A549 (cell line): ENCODE measurements at regions not wholly inside any gene's neighbourhood (a gene's known extent, or its start where the extent isn't known, plus 50 kb on each side); places are given as distances from the start of the nearest gene placed in this dataset.

Experiments used
- KDM1A ChIP-seq: fragments of 200-600 bp; sonication (generic); IDR thresholded peaks from 2 replicates; pipeline ENCODE4 v1.6.1; 2016; ENCODE audit warnings: low read depth, mild to moderate bottlenecking
- MAFK ChIP-seq: fragments of 450-650 bp; IDR thresholded peaks from 2 replicates; pipeline ENCODE4 v1.6.1; 2014; ENCODE audit not compliant: partially characterized antibody
- POLR2A ChIP-seq: IDR thresholded peaks from 2 replicates; pipeline ENCODE4 v1.6.1; 2012; ENCODE audit warnings: mild to moderate bottlenecking, low read length
- RAD21 ChIP-seq, 2 experiments: fragments of >200 bp in 1 of 2; sonication (Bioruptor Twin) in 1 of 2; formaldehyde crosslinking in 1 of 2; IDR thresholded peaks in 1 of 2; conservative IDR thresholded peaks in 1 of 2; 2 replicates in 1 of 2; 3 replicates in 1 of 2; pipeline ENCODE4 v1.6.1; 2012 to 2018; ENCODE audit warnings: inconsistent platforms in 1 of 2
- RCOR1 ChIP-seq: fragments of 150-350 bp; IDR thresholded peaks from 2 replicates; pipeline ENCODE4 v1.6.1; 2014; ENCODE audit warnings: antibody characterized with exemption, low read length, low read depth
- SREBF2 ChIP-seq: fragments of 450-650 bp; IDR thresholded peaks from 2 replicates; pipeline ENCODE4 v1.6.1; 2014; ENCODE audit warnings: mild to moderate bottlenecking, moderate library complexity
- TF ChIP-seq, protein P1 (sequence below): fragments of >200 bp; sonication (Bioruptor Twin); formaldehyde crosslinking; IDR thresholded peaks from 3 replicates; pipeline ENCODE4 v1.5.1; 2016
- TF ChIP-seq, protein P2 (sequence below): IDR thresholded peaks from 2 replicates; pipeline ENCODE4 v1.6.1; 2012
- TF ChIP-seq, protein P3 (sequence below): fragments of 450-650 bp; IDR thresholded peaks from 2 replicates; pipeline ENCODE4 v1.6.1; 2014; ENCODE audit warnings: antibody characterized with exemption
- TF ChIP-seq, protein P4 (sequence below): fragments of 250-450 bp; sonication (Bioruptor Pico); IDR thresholded peaks from 2 replicates; pipeline ENCODE4 v1.5.0; 2020; ENCODE audit warnings: low read depth, mild to moderate bottlenecking, moderate library complexity
- TF ChIP-seq, protein P5 (sequence below): fragments of 200-600 bp; sonication (generic); IDR thresholded peaks from 2 replicates; pipeline ENCODE4 v1.6.1; 2016; ENCODE audit warnings: antibody characterized with exemption, mild to moderate bottlenecking, moderate library complexity

DNA sequence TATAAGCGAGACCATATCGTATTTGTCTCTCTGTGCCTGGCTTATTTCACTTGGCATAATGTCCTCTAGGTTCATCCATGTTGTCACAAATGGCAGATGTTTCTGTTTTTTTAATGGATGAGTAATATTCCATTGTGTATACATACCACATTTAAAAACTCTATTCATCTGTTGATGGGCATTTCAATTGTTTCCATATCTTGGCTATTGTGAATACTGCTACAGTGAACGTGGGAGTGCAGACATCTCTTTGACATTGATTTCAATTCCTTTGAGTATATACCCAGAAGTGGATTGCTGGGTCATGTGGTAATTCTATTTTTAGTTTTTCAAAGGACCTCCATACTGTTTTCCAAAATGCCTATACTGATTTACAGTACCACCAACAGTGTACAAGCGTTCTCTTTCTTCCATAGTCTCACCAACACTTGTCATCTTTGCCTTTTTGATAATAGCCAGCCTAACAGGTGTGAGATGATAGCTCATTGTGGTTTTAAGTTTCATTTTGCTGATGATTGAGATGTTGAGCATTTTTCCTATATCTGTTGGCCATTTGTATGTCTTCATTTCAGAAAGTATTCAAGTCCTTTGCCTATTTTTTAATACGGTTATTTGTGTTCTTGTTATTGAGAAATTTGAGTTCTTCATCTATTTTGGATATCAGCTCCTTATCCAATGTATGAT, 194.7 kb upstream of the E2F8 start:
- TF ChIP-seq, protein P1, sequence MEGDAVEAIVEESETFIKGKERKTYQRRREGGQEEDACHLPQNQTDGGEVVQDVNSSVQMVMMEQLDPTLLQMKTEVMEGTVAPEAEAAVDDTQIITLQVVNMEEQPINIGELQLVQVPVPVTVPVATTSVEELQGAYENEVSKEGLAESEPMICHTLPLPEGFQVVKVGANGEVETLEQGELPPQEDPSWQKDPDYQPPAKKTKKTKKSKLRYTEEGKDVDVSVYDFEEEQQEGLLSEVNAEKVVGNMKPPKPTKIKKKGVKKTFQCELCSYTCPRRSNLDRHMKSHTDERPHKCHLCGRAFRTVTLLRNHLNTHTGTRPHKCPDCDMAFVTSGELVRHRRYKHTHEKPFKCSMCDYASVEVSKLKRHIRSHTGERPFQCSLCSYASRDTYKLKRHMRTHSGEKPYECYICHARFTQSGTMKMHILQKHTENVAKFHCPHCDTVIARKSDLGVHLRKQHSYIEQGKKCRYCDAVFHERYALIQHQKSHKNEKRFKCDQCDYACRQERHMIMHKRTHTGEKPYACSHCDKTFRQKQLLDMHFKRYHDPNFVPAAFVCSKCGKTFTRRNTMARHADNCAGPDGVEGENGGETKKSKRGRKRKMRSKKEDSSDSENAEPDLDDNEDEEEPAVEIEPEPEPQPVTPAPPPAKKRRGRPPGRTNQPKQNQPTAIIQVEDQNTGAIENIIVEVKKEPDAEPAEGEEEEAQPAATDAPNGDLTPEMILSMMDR: no peak
- no peak for TF ChIP-seq POLR2A
- no peak for TF ChIP-seq RAD21 (conservative IDR thresholded peaks at IDR 0.05 in 1 of 2, IDR thresholded peaks at IDR 0.05 in 1 of 2)
- TF ChIP-seq, protein P2, sequence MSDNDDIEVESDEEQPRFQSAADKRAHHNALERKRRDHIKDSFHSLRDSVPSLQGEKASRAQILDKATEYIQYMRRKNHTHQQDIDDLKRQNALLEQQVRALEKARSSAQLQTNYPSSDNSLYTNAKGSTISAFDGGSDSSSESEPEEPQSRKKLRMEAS: no peak
- no peak for TF ChIP-seq SREBF2
- TF ChIP-seq, protein P3, sequence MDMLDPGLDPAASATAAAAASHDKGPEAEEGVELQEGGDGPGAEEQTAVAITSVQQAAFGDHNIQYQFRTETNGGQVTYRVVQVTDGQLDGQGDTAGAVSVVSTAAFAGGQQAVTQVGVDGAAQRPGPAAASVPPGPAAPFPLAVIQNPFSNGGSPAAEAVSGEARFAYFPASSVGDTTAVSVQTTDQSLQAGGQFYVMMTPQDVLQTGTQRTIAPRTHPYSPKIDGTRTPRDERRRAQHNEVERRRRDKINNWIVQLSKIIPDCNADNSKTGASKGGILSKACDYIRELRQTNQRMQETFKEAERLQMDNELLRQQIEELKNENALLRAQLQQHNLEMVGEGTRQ: no peak
- TF ChIP-seq, protein P4, sequence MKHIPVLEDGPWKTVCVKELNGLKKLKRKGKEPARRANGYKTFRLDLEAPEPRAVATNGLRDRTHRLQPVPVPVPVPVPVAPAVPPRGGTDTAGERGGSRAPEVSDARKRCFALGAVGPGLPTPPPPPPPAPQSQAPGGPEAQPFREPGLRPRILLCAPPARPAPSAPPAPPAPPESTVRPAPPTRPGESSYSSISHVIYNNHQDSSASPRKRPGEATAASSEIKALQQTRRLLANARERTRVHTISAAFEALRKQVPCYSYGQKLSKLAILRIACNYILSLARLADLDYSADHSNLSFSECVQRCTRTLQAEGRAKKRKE: no peak
- TF ChIP-seq RCOR1: no peak
- no peak for TF ChIP-seq KDM1A
- TF ChIP-seq, protein P5, sequence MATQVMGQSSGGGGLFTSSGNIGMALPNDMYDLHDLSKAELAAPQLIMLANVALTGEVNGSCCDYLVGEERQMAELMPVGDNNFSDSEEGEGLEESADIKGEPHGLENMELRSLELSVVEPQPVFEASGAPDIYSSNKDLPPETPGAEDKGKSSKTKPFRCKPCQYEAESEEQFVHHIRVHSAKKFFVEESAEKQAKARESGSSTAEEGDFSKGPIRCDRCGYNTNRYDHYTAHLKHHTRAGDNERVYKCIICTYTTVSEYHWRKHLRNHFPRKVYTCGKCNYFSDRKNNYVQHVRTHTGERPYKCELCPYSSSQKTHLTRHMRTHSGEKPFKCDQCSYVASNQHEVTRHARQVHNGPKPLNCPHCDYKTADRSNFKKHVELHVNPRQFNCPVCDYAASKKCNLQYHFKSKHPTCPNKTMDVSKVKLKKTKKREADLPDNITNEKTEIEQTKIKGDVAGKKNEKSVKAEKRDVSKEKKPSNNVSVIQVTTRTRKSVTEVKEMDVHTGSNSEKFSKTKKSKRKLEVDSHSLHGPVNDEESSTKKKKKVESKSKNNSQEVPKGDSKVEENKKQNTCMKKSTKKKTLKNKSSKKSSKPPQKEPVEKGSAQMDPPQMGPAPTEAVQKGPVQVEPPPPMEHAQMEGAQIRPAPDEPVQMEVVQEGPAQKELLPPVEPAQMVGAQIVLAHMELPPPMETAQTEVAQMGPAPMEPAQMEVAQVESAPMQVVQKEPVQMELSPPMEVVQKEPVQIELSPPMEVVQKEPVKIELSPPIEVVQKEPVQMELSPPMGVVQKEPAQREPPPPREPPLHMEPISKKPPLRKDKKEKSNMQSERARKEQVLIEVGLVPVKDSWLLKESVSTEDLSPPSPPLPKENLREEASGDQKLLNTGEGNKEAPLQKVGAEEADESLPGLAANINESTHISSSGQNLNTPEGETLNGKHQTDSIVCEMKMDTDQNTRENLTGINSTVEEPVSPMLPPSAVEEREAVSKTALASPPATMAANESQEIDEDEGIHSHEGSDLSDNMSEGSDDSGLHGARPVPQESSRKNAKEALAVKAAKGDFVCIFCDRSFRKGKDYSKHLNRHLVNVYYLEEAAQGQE: no peak
- no peak for TF ChIP-seq MAFK
